Amniotic stem cell (primary cell): ENCODE measurements at regions not wholly inside any gene's neighbourhood (a gene's known extent, or its start where the extent isn't known, plus 50 kb on each side); places are given as distances from the start of the nearest gene placed in this dataset.
"Not testable (repeated sequence)": the region's sequence is repeated elsewhere in the genome, so short reads cannot be mapped to it uniquely, and the experiment has no call there.

Source experiments
- DNase-seq: peaks from one replicate; lab custom pipeline; 2025; lab: John Stamatoyannopoulos, UW

- DNase-seq: no peak
Measured at GRCh38 chr14:26304056-26304455, 293.8 kb downstream of the NOVA1 start.

GRCh38 chr14:26293909-26294308, 303.9 kb downstream of the NOVA1 start:
- DNase-seq: no peak

GRCh38 chr14:26289891-26290486, 307.8 kb downstream of the NOVA1 start:
- DNase-seq: no peak

- DNase-seq: no peak
Measured at GRCh38 chr14:26286913-26287205, 311.0 kb downstream of the NOVA1 start.

GRCh38 chr14:26286081-26286912, 311.5 kb downstream of the NOVA1 start:
- no peak for DNase-seq

- DNase-seq: no peak
Measured at GRCh38 chr14:26282578-26282977, 315.3 kb downstream of the NOVA1 start.

GRCh38 chr14:26282011-26282410, 315.8 kb downstream of the NOVA1 start:
- DNase-seq: not testable (repeated sequence)

GRCh38 chr14:26281280-26281998, 316.4 kb downstream of the NOVA1 start:
- peak; percentile 12 for DNase-seq

GRCh38 chr14:26276757-26277156, 321.1 kb downstream of the NOVA1 start:
- no peak for DNase-seq

- DNase-seq: no peak
Measured at GRCh38 chr14:26265170-26265685, 332.6 kb downstream of the NOVA1 start.

GRCh38 chr14:26261368-26262122, 336.3 kb downstream of the NOVA1 start:
- DNase-seq: no peak

GRCh38 chr14:26255213-26255612, 342.6 kb downstream of the NOVA1 start:
- no peak for DNase-seq

GRCh38 chr14:26252176-26252575, 345.7 kb downstream of the NOVA1 start:
- DNase-seq: no peak

- no peak for DNase-seq
Measured at GRCh38 chr14:26233118-26233517, 364.7 kb downstream of the NOVA1 start.

- DNase-seq: no peak
Measured at GRCh38 chr14:26218861-26219260, 379.0 kb downstream of the NOVA1 start.

GRCh38 chr14:26217778-26218177, 380.1 kb downstream of the NOVA1 start:
- DNase-seq: no peak

GRCh38 chr14:26216786-26217185, 381.0 kb downstream of the NOVA1 start:
- DNase-seq: no peak

- no peak for DNase-seq
Measured at GRCh38 chr14:26213846-26214575, 383.8 kb downstream of the NOVA1 start.

GRCh38 chr14:26209699-26210098, 388.1 kb downstream of the NOVA1 start:
- DNase-seq: no peak

- no peak for DNase-seq
Measured at GRCh38 chr14:26206640-26207039, 391.2 kb downstream of the NOVA1 start.

GRCh38 chr14:26204728-26205479, 392.9 kb downstream of the NOVA1 start:
- DNase-seq: no peak
